ENCODE measurements at regions not wholly inside any gene's neighbourhood (a gene's known extent, or its start where the extent isn't known, plus 50 kb on each side); places are given as distances from the start of the nearest gene placed in this dataset.

DNA sequence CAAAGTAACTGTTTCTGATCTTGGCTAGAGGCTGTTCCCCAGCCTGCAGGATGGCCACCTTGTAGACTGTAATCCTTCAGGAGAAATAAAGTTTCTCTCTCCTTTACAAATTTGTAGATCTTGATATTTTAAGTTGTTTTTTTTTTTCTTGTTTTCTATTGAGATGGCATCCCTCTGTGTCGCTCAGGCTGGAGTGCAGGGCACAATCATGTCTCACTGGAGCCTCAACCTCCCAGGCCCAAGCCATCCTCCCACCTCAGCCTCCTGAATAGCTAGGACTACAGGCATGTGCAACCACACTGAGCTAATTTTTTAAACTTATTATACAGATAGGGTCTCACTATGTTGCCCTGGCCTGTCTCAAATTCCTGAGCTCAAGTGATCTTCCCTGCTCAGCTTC lies 389.8 kb upstream of the LRRC4C start:
- TF ChIP-seq POLR2A (IDR thresholded peaks at IDR 0.05; ENCODE audit: low read depth, low read length), result no peak
- no peak for TF ChIP-seq SPI1 (IDR thresholded peaks at IDR 0.05; ENCODE audit: low read depth, low read length)
- no peak for TF ChIP-seq POLR2AphosphoS5 (IDR thresholded peaks at IDR 0.05; ENCODE audit: low read depth, low read length)
- no peak for TF ChIP-seq TAF1 (IDR thresholded peaks at IDR 0.05; ENCODE audit: low read depth, low read length)
- TF ChIP-seq POU2F2 (IDR thresholded peaks at IDR 0.05; ENCODE audit: low read depth, low read length), result no peak
- TF ChIP-seq PAX5 (IDR thresholded peaks at IDR 0.05; ENCODE audit: insufficient read depth, low read length, severe bottlenecking), result no peak

All from GM12891 (cell line).